ENCODE measurements at regions not wholly inside any gene's neighbourhood (a gene's known extent, or its start where the extent isn't known, plus 50 kb on each side); places are given as distances from the start of the nearest gene placed in this dataset.

GRCh38 chr3:116640109-116640508 lies 69.5 kb upstream of the TUSC7 start:
- no peak for DNase-seq

GRCh38 chr3:116643001-116643400 lies 66.6 kb upstream of the TUSC7 start:
- no peak for DNase-seq

GRCh38 chr3:116647996-116648395 lies 61.6 kb upstream of the TUSC7 start:
- DNase-seq: no peak
